ENCODE measurements at regions not wholly inside any gene's neighbourhood (a gene's known extent, or its start where the extent isn't known, plus 50 kb on each side); places are given as distances from the start of the nearest gene placed in this dataset.
"Not testable (repeated sequence)": the region's sequence is repeated elsewhere in the genome, so short reads cannot be mapped to it uniquely, and the experiment has no call there.

- H3K27ac ChIP-seq, result no peak overlapping the region
- no peaks in the 10 kb centered on the region for H3K36me3 ChIP-seq (replicated peaks in 1 of 2; ENCODE audit: insufficient read depth in 1 of 2, low read depth in 2 of 2)
- H3K4me1 ChIP-seq, result no peaks in the 10 kb centered on the region
- 48 to 74% methylated on average over 1 of the region's 1 CpG for WGBS, 2 donors
- ATAC-seq (no peak), DNase-seq (no peak)
- no peaks in the 10 kb centered on the region for H3K27me3 ChIP-seq
- intact Hi-C loops (cut with DNase I), result no loop called here
- no peak for TF ChIP-seq POLR2A (IDR thresholded peaks at IDR 0.05)
- TF ChIP-seq, protein P1, sequence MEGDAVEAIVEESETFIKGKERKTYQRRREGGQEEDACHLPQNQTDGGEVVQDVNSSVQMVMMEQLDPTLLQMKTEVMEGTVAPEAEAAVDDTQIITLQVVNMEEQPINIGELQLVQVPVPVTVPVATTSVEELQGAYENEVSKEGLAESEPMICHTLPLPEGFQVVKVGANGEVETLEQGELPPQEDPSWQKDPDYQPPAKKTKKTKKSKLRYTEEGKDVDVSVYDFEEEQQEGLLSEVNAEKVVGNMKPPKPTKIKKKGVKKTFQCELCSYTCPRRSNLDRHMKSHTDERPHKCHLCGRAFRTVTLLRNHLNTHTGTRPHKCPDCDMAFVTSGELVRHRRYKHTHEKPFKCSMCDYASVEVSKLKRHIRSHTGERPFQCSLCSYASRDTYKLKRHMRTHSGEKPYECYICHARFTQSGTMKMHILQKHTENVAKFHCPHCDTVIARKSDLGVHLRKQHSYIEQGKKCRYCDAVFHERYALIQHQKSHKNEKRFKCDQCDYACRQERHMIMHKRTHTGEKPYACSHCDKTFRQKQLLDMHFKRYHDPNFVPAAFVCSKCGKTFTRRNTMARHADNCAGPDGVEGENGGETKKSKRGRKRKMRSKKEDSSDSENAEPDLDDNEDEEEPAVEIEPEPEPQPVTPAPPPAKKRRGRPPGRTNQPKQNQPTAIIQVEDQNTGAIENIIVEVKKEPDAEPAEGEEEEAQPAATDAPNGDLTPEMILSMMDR (IDR thresholded peaks at IDR 0.05), result no peak
- no peaks in the 10 kb centered on the region for H3K9me3 ChIP-seq
- H3K4me3 ChIP-seq, result no peak overlapping the region
Observed at GRCh38 chr5:114716955-114717354, 355.1 kb downstream of the KCNN2 start.

GRCh38 chr5:114704225-114704893 is 342.5 kb downstream of the KCNN2 start:
- H3K27me3 ChIP-seq; ATAC-seq; H3K36me3 ChIP-seq (replicated peaks in 1 of 2; ENCODE audit: insufficient read depth in 1 of 2, low read depth in 2 of 2); intact Hi-C loops (cut with DNase I); H3K9me3 ChIP-seq; H3K4me1 ChIP-seq; DNase-seq; H3K27ac ChIP-seq; H3K4me3 ChIP-seq: not testable (repeated sequence)
- WGBS, 2 donors, result 86% methylated on average over 14 to 29 of the region's 31 CpGs

DNA sequence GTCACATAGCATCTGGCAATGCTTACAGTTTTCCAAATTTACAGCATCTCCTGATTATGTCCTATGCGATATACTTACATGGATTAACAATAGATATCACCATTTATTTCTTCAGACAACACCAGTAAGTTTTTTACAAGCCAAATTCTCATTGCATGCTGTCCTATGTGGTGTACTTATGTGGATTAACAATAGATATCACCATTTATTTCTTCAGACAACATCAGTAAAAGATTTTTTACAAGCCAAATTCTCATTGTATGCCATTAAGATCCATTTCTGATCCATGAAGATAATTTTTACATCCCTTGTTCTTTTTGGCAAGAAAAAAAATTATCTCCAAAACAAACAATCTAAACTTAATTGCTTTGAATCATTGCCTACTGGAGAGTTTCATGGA is 340.9 kb downstream of the KCNN2 start:
- Histone ChIP-seq H3K27me3 (no peaks in the 10 kb centered on the region), H3K36me3 (replicated peaks in 1 of 2; ENCODE audit: insufficient read depth in 1 of 2, low read depth in 2 of 2) (no peaks in the 10 kb centered on the region), H3K27ac (no peak overlapping the region), H3K4me1 (no peaks in the 10 kb centered on the region), H3K9me3 (no peaks in the 10 kb centered on the region), H3K4me3 (no peak overlapping the region)
- no peak for DNase-seq
- 57 to 67% methylated on average over 1 of the region's 1 CpG for WGBS, 2 donors
- intact Hi-C loops (cut with DNase I), result no loop called here
- TF ChIP-seq, protein P1 (IDR thresholded peaks at IDR 0.05), result no peak
- no peak for TF ChIP-seq POLR2A (IDR thresholded peaks at IDR 0.05)
- no peak for ATAC-seq

GRCh38 chr5:114702136-114702535 is 340.3 kb downstream of the KCNN2 start:
- WGBS, 2 donors, result 29 to 39% methylated on average over 3 of the region's 3 CpGs
- no peaks in the 10 kb centered on the region for H3K36me3 ChIP-seq (replicated peaks in 1 of 2; ENCODE audit: insufficient read depth in 1 of 2, low read depth in 2 of 2)
- no peaks in the 10 kb centered on the region for H3K27me3 ChIP-seq
- ATAC-seq, result no peak
- H3K9me3 ChIP-seq, result no peaks in the 10 kb centered on the region
- no peak for DNase-seq
- intact Hi-C loops (cut with DNase I), result no loop called here
- no peak overlapping the region for H3K4me3 ChIP-seq
- no peak overlapping the region for H3K27ac ChIP-seq
- TF ChIP-seq, protein P1 (IDR thresholded peaks at IDR 0.05), result no peak
- no peak for TF ChIP-seq POLR2A (IDR thresholded peaks at IDR 0.05)
- H3K4me1 ChIP-seq, result no peaks in the 10 kb centered on the region

- intact Hi-C loops (cut with DNase I), result no loop called here
- no peaks in the 10 kb centered on the region for H3K27me3 ChIP-seq
- DNase-seq, result no peak
- no peaks in the 10 kb centered on the region for H3K9me3 ChIP-seq
- ATAC-seq, result no peak
- no peaks in the 10 kb centered on the region for H3K36me3 ChIP-seq (replicated peaks in 1 of 2; ENCODE audit: insufficient read depth in 1 of 2, low read depth in 2 of 2)
- no peaks in the 10 kb centered on the region for H3K4me1 ChIP-seq
- no peak overlapping the region for H3K4me3 ChIP-seq
- TF ChIP-seq POLR2A (IDR thresholded peaks at IDR 0.05), result no peak
- TF ChIP-seq, protein P1 (IDR thresholded peaks at IDR 0.05), result no peak
- WGBS, 2 donors, result 75 to 83% methylated on average over 3 of the region's 3 CpGs
- H3K27ac ChIP-seq, result no peak overlapping the region
Observed at GRCh38 chr5:114700823-114701222, 339.0 kb downstream of the KCNN2 start.

Data from body of pancreas (tissue), 4 donors.